Thyroid gland (tissue), 4 donors: ENCODE measurements at regions not wholly inside any gene's neighbourhood (a gene's known extent, or its start where the extent isn't known, plus 50 kb on each side); places are given as distances from the start of the nearest gene placed in this dataset.

Source experiments
- DNase-seq, 2 donors: peaks; one replicate each; pipeline ENCODE4 v3.0.0-alpha.2; 2019
- H3K27ac ChIP-seq, 3 donors: fragments of 200-600 bp; sonication (generic); 1 replicate in 2 of 3; 2 replicates in 1 of 3; pipeline ENCODE4 v1.5.1; 2016 to 2019; ENCODE audit warnings: mild to moderate bottlenecking in 1 of 3, moderate library complexity in 1 of 3
- H3K27me3 ChIP-seq: fragments of 200-600 bp; sonication (generic); one replicate; pipeline ENCODE4 v1.5.1; 2019
- H3K36me3 ChIP-seq, 2 donors: fragments of 200-600 bp; sonication (generic); one replicate each; pipeline ENCODE4 v1.5.1; 2016 to 2019
- H3K4me1 ChIP-seq, 2 donors: fragments of 200-600 bp; sonication (generic); one replicate each; pipeline ENCODE4 v1.5.1; 2017 to 2019
- H3K4me3 ChIP-seq, 3 donors: fragments of 200-600 bp; sonication (generic); replicated peaks in 1 of 3; 1 replicate in 2 of 3; 2 replicates in 1 of 3; pipeline ENCODE4 v1.5.1; 2016; ENCODE audit warnings: mild to moderate bottlenecking in 1 of 3
- H3K9me3 ChIP-seq: fragments of 200-600 bp; sonication (generic); one replicate; pipeline ENCODE4 v1.5.1; 2017
- POLR2A ChIP-seq, 2 donors: fragments of 450-650 bp; IDR thresholded peaks; one replicate each; pipeline ENCODE4 v1.6.1; 2017; ENCODE audit warnings: antibody characterized with exemption in 2 of 2, mild to moderate bottlenecking in 2 of 2, moderate library complexity in 1 of 2
- WGBS, 2 donors: methylation state at CpG; one replicate each; pipeline ENCODE4 v1.1.5; 2017; 5-methylcytosine and 5-hydroxymethylcytosine counted together
- intact Hi-C: fragments of 100-400 bp; cut with DNase I; formaldehyde crosslinking; loops from one replicate; pipeline ENCODE4 v1.15.1; 2023
- TF ChIP-seq, protein P1 (sequence below), 6 experiments: fragments of 200-600 bp in 3 of 6; fragments of 450-650 bp in 3 of 6; sonication (generic) in 3 of 6; IDR thresholded peaks; one replicate each; pipeline ENCODE4 v1.5.1; 2016 to 2019; ENCODE audit warnings: antibody characterized with exemption in 6 of 6, mild to moderate bottlenecking in 2 of 6, inconsistent platforms in 1 of 6, moderate library complexity in 1 of 6

DNA sequence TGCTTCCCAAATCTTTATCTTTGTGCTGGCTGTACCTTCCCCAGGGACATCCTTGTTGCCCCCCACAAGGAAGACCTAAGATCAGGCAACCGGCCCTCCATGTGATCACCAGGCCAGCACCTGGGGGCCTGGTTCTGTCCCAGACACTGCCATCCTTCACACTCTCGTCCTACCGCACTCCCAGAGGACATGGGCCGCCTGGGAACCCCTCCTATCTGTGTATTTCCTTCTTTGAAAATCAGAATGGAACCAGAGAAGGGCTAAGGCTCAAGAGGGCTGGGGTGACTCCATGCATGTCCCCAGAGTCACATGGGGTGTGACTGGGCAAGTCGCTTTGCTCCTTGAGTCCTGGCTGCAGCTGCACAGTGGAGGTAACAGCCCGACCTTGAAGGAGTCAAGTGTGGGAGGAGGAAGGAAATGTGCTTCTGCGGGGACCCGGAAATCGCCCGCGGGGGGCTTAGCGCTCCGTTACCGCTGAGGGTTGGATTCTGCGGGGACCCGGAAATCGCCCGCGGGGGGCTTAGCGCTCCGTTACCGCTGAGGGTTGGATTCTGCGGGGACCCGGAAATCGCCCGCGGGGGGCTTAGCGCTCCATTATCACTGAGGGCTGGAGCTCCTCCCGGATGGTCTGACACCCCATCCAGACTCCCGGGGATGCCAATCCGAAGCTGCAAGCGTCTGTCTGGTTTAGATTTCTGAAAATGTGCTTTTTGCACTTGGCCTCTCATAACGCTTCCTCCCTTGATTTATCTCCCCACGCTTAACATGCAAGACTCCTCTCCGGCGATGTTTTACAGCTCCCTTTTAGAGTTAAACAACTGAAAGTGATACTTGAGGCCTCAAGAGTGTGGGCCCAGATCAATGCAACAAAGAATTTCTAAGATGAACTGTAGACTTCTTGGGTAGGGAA is 278.9 kb downstream of the NPHP4 start:
- 93 to 94% methylated on average over 36 of the region's 36 CpGs for WGBS, 2 donors
- Histone ChIP-seq H3K27ac (no peak overlapping the region), H3K36me3 (no peaks in the 10 kb centered on the region), H3K4me1 (no peaks in the 10 kb centered on the region), H3K9me3 (no peaks in the 10 kb centered on the region), H3K27me3 (no peaks in the 10 kb centered on the region), H3K4me3 (no peak overlapping the region)
- no peak for DNase-seq
- TF ChIP-seq POLR2A (IDR thresholded peaks at IDR 0.05), result no peak
- TF ChIP-seq, protein P1, sequence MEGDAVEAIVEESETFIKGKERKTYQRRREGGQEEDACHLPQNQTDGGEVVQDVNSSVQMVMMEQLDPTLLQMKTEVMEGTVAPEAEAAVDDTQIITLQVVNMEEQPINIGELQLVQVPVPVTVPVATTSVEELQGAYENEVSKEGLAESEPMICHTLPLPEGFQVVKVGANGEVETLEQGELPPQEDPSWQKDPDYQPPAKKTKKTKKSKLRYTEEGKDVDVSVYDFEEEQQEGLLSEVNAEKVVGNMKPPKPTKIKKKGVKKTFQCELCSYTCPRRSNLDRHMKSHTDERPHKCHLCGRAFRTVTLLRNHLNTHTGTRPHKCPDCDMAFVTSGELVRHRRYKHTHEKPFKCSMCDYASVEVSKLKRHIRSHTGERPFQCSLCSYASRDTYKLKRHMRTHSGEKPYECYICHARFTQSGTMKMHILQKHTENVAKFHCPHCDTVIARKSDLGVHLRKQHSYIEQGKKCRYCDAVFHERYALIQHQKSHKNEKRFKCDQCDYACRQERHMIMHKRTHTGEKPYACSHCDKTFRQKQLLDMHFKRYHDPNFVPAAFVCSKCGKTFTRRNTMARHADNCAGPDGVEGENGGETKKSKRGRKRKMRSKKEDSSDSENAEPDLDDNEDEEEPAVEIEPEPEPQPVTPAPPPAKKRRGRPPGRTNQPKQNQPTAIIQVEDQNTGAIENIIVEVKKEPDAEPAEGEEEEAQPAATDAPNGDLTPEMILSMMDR (IDR thresholded peaks at IDR 0.05), result no peak
- intact Hi-C loops, result no loop called here

DNA sequence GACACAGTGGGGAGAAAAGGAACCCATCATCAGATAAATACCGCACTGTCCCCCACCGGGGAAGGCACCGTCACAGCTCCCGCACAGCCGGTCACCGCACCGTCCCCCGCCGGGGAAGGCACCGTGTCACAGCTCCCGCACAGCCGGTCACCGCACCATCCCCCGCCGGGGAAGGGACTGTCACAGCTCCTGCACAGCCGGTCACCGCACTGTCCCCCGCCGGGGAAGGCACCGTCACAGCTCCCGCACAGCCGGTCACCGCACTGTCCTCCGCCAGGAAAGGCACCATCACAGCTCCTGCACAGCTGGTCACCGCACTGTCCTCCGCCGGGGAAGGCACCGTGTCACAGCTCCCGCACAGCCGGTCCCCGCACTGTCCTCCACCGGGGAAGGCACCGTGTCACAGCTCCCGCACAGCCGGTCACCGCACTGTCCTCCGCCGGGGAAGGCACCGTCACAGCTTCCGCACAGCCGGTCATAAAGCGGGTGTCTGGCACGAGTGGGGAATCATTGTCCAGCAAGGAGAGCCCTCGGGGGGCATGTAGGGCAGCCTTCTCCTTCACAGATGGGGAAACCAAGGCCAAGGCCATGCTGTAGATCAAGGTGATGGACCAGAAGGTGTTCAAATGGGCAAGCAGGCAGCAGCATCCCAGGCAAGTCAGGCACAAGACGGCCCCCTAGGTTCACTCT is 280.1 kb downstream of the NPHP4 start:
- no peaks in the 10 kb centered on the region for H3K4me1 ChIP-seq
- H3K36me3 ChIP-seq, result no peaks in the 10 kb centered on the region
- H3K27ac ChIP-seq, result no peak overlapping the region
- intact Hi-C loops, result no loop called here
- no peak for DNase-seq
- 89 to 91% methylated on average over 41 to 44 of the region's 45 CpGs for WGBS, 2 donors
- no peak for TF ChIP-seq POLR2A (IDR thresholded peaks at IDR 0.05)
- TF ChIP-seq, protein P1 (IDR thresholded peaks at IDR 0.05), result no peak
- no peak overlapping the region for H3K4me3 ChIP-seq
- H3K9me3 ChIP-seq, result no peaks in the 10 kb centered on the region
- H3K27me3 ChIP-seq, result no peaks in the 10 kb centered on the region

DNA sequence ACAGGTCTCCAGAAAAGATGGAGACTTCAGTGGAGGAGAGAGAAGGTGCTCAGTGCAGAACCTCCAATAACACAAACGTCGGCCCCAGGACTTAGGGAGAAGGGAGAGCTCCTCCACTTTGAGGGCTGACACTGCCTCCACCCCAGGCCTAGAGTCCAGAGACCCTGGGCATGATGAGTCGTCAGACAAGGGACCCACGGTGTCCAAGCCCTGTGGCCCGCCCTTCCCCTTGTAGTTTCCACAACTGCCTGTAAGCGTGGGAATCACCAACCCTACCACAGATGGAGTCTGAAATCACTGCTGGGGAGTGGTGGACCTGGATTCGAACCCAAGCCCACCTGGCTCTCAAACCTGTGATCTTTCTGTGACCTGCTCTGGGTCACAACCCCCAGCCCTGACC is 281.1 kb downstream of the NPHP4 start:
- Histone ChIP-seq H3K4me1 (no peaks in the 10 kb centered on the region), H3K27ac (no peak overlapping the region), H3K36me3 (no peaks in the 10 kb centered on the region), H3K9me3 (no peaks in the 10 kb centered on the region), H3K27me3 (no peaks in the 10 kb centered on the region), H3K4me3 (no peak overlapping the region)
- WGBS, 2 donors, result 85 to 86% methylated on average over 6 to 7 of the region's 7 CpGs
- intact Hi-C loops, result no loop called here
- TF ChIP-seq, protein P1 (IDR thresholded peaks at IDR 0.05), result no peak
- TF ChIP-seq POLR2A (IDR thresholded peaks at IDR 0.05), result no peak
- DNase-seq, result no peak

DNA sequence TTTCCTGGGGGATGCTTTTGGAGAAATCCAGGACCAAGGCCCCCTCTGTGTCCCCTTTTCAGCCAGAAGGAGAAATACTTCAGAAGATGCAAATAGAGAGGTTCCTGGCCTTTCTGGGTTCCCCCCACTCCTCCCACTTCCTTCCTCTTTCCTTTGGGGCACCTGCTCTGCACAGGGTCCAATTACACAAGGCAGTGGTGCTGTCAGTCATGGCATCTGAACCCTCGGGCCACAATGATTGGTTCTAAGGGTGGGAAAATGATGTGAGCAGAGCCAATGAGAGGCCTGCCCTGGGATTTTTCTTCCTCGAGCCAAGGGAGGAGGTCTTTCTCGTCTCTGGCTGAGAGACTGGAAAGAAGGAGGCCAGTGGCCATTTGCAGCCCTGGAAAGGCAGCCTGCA is 282.2 kb downstream of the NPHP4 start:
- Histone ChIP-seq H3K36me3 (no peaks in the 10 kb centered on the region), H3K4me1 (no peaks in the 10 kb centered on the region), H3K4me3 (no peak overlapping the region), H3K27me3 (no peaks in the 10 kb centered on the region), H3K27ac (no peak overlapping the region), H3K9me3 (no peaks in the 10 kb centered on the region)
- 70 to 72% methylated on average over 3 of the region's 3 CpGs for WGBS, 2 donors
- intact Hi-C loops, result no loop called here
- no peak for TF ChIP-seq POLR2A (IDR thresholded peaks at IDR 0.05)
- TF ChIP-seq, protein P1 (IDR thresholded peaks at IDR 0.05), result no peak
- DNase-seq, result no peak

DNA sequence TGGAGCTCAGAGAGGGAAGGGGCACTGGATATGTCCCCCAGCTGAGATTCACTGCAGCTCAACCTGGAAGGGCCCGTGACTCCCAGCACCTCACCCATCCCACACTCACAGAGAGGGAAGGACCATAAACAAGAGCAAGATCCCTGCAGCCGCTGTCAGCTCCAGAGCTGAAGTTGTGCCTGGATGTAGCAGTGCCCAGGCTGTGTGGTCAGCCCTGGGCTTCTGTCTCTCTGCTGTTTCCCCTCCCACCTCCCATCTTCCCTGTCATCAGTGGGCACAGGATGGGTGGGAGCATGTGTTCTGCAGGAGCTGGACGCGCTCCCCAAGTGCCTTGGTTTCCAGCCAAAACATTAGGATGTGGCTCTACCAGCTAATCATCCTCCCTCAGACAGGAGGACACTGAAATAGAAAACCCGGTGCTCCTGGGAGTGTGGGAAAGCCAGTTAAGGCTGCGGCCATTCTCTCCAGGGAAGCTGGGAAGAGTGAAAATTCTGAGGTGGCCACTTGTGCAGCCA is 282.7 kb downstream of the NPHP4 start:
- no peaks in the 10 kb centered on the region for H3K9me3 ChIP-seq
- no peak for DNase-seq
- intact Hi-C loops, result no loop called here
- no peaks in the 10 kb centered on the region for H3K27me3 ChIP-seq
- no peak overlapping the region for H3K27ac ChIP-seq
- no peak for TF ChIP-seq POLR2A (IDR thresholded peaks at IDR 0.05)
- TF ChIP-seq, protein P1 (IDR thresholded peaks at IDR 0.05), result no peak
- no peaks in the 10 kb centered on the region for H3K36me3 ChIP-seq
- 61 to 74% methylated on average over 5 to 6 of the region's 6 CpGs for WGBS, 2 donors
- no peaks in the 10 kb centered on the region for H3K4me1 ChIP-seq
- no peak overlapping the region for H3K4me3 ChIP-seq
